GM12892 (cell line): ENCODE measurements at regions not wholly inside any gene's neighbourhood (a gene's known extent, or its start where the extent isn't known, plus 50 kb on each side); places are given as distances from the start of the nearest gene placed in this dataset.
A peak's percentile ranks its signal among the peaks of the same experiment; 100 is the strongest.
"Not testable (repeated sequence)": the region's sequence is repeated elsewhere in the genome, so short reads cannot be mapped to it uniquely, and the experiment has no call there.

ENCODE experiments used
- DNase-seq: peaks from one replicate; pipeline ENCODE4 v3.0.0; 2011; ENCODE audit not compliant: insufficient read length
- FAIRE-seq: peaks from 2 replicates; lab custom pipeline; 2011; peaks lifted over from hg19 to GRCh38; lab: Jason Lieb, UNC
- POLR2A ChIP-seq: IDR thresholded peaks from 2 replicates; pipeline ENCODE4 v1.6.1; 2011; ENCODE audit warnings: low read depth, low read length, control low read depth
- POLR2AphosphoS5 ChIP-seq: IDR thresholded peaks from 2 replicates; pipeline ENCODE4 v1.6.1; 2011; ENCODE audit warnings: low read depth, low read length, control low read depth
- TAF1 ChIP-seq: IDR thresholded peaks from 2 replicates; pipeline ENCODE4 v1.6.1; 2011; ENCODE audit warnings: low read depth, mild to moderate bottlenecking, control low read depth, low read length, borderline replicate concordance

- no peak for TF ChIP-seq POLR2A
- TF ChIP-seq POLR2AphosphoS5 = no peak
- no peak for TF ChIP-seq TAF1
- DNase-seq (no peak), FAIRE-seq (no peak)
Observed at GRCh38 chr13:80093888-80094287, 247.0 kb downstream of the SPRY2 start.

DNA sequence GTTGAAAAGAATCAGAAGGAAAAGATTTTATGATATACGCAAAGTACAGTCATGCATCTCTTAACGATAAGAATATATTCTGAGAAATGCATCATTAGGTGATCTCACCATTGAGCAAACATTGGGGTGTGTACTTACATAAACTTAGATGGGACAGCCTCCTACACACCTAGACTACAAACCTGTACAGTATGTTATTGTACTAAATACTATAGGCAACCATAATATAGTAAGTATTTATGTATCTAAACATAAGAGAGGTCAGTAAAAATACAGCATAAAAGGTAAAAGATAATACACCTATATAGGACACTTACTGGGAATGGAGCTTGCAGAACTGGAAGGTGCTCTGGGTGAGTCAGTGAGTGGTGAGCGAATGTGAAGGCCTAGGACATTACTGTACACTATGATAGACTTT, 254.6 kb downstream of the SPRY2 start:
- TF ChIP-seq TAF1 (no peak), POLR2AphosphoS5 (no peak), POLR2A (no peak)
- FAIRE-seq (no peak), DNase-seq (no peak)

DNA sequence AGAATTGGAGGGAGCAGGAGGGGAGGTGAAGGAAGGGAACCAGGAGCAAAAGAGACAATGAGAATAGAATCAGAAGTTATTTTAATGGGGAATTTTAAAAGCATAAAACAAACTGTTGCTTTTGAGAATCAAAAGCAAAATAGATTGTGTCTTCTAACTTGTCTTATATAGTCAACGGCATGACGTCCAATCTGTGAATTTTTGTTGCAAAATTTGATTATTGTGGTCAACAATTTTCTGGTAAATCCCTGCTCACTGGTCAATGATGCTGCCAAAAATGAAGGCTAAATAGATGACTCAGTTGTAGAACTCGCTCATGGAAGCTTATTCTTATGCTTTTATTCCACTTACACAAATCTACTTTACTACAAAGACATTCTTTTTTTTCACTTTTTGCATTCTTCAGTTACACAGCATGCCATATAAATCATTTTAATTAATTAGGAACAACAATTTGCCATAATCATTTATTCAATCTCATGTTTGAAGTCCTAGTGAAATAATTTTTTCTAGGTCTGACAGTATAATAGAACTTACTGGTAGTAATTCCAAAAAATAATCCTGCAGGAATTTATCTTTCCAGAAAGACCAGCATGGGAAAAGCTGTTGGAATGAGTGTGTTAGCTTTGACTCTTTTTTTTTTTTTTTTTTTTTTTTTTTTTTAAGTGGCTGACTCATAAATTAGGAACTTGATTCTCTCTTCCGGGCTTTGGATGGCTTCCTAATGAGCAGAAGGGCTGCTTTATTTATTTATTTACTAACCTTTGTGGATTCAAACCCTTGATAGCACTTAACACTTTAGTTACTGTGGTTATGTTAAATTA, 256.9 kb downstream of the SPRY2 start:
- TF ChIP-seq POLR2A (no peak), TAF1 (no peak), POLR2AphosphoS5 (no peak)
- no peak for DNase-seq
- FAIRE-seq = no peak

DNA sequence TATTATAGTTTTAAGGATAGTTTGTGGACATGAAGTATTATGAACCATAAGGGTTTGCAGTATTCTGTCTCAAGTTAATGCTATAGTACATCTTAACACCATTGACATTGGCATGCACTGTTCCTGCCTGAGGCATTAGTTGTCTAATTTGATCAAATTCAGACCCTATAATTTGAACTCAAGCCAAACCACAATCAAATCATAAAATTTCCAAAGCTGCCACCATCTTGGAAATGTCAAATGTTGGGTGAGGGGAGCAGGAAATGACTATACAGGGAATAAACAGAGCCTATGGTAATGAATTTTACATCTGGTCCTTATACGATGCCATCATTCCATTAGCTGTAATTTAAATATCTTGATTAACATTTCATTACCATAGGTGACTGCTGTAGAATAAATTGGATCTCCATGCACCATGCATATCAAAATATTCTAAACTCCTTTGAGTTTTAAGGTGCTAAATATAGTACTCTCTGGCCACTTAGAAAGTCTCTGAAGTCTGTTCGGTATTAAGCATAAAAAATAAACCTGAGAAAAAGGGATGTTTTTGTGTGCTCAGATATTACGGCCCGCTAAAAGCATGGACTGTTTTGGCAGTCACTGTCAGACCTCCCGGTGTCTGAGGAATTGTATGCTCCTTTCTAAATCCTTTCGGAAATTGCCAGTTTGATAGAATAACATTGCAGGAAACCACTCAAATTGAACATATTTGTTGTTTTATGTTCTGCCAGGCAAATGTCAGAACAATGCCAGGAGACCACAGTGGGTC, 257.7 kb downstream of the SPRY2 start:
- DNase-seq = no peak
- TF ChIP-seq POLR2AphosphoS5 (no peak), TAF1 (no peak), POLR2A (no peak)
- no peak for FAIRE-seq

GRCh38 chr13:80082396-80083080, 258.4 kb downstream of the SPRY2 start:
- TF ChIP-seq POLR2AphosphoS5 (no peak), POLR2A (no peak), TAF1 (no peak)
- FAIRE-seq = no peak

GRCh38 chr13:80074811-80075210, 266.1 kb downstream of the SPRY2 start:
- TF ChIP-seq TAF1 = no peak
- FAIRE-seq = no peak
- DNase-seq = no peak

More at GRCh38 chr13:80082396-80083080, 258.4 kb downstream of the SPRY2 start:
- DNase-seq = no peak

DNA sequence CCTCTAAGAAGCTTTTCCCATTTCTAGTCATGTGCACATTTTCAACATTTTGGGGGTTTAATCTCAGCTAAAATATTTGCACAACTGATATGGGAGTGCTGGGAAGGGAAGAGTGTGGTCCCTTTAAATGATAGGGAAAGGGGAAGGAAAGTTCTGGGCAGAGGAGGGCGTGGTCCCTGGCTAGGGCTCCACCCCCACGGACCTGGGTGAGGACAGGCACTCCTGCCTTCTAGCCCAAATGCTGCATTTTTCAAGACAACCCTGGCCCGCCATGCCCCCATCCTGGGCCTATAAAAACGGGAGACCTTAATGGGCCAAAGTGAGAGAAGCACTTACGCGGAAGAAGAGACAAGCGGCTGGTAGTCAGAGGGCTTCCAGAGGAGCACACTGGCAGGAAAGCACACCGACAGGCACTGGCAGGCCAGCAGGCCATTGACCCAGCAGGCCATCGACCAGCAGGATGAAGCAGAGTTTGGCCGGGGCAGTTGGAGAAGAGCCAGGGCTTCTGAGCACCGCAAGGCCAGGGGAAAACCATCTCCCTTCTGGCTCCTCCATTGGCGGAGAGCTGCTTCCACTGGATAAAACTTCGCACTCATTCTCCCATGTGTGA, 266.7 kb downstream of the SPRY2 start:
- no peak for FAIRE-seq

DNA sequence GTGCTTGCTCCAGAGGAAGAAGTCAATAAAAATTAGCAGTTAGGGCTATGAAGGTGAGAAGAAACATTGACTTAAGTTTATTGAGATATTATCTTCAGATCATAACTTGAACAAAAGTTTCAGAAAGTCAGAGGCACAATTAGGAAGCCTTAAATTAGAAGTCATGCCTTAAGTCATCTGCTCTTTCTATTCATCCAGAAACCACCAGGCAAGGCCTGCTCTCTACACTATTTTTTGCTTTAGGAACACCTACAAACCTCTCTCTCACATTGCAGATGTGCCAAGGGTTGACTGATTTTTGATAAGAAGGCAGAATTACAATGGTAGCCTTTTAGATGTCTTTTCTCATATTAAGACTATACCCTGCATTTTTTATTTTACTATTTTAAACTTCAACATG, 268.7 kb downstream of the SPRY2 start:
- no peak for FAIRE-seq
- TF ChIP-seq POLR2AphosphoS5 = no peak
- no peak for TF ChIP-seq TAF1
- TF ChIP-seq POLR2A = no peak
- no peak for DNase-seq

More for the DNA sequence above, 266.7 kb downstream of the SPRY2 start:
- no peak for DNase-seq
- TF ChIP-seq TAF1 = no peak
- no peak for TF ChIP-seq POLR2AphosphoS5
- TF ChIP-seq POLR2A = no peak

- DNase-seq = no peak
- FAIRE-seq = no peak
- TF ChIP-seq POLR2AphosphoS5 = no peak
- TF ChIP-seq TAF1 = no peak
- no peak for TF ChIP-seq POLR2A
Observed at GRCh38 chr13:80070024-80070703, 270.8 kb downstream of the SPRY2 start.

DNA sequence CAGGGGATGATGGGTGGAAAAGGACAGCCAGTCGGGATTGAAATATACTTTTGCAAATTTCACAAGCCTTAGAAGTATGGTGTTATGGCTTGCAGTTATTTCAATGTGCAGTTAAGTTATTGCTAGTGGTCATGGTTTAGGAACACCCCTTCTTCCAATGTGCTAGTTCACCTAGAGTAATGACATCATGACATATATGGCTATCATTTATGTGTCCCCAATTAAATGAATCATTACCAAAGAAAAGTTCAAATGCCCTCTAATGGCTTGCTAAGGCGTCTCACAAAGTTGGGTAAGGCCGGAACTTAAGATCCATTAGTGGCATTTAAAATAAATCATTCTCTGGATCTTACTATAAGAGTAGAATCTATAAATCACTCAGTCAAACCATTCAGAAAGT, 271.6 kb downstream of the SPRY2 start:
- FAIRE-seq = no peak
- DNase-seq = no peak
- no peak for TF ChIP-seq POLR2A
- TF ChIP-seq POLR2AphosphoS5 = no peak
- TF ChIP-seq TAF1 = no peak

DNA sequence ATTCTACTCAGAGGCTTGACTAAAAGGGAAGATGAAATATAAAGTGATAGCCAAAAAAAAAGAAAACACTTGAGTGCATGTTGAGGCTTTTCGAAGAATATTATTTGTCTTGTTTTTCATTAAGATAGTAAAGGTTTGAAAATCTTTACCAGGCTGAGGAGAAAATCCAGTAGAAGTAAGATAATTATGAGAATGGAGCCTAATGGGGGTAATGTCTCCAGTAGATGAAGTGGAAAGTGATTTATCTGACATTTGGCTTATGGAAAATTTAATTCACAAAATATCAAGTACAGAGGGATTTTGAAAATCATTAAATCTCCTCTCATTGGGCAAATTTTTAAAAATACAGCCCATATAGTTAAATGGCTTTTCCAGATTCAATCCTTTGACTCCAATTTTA, 274.9 kb downstream of the SPRY2 start:
- no peak for FAIRE-seq
- TF ChIP-seq POLR2A (no peak), TAF1 (no peak), POLR2AphosphoS5 (no peak)
- no peak for DNase-seq

DNA sequence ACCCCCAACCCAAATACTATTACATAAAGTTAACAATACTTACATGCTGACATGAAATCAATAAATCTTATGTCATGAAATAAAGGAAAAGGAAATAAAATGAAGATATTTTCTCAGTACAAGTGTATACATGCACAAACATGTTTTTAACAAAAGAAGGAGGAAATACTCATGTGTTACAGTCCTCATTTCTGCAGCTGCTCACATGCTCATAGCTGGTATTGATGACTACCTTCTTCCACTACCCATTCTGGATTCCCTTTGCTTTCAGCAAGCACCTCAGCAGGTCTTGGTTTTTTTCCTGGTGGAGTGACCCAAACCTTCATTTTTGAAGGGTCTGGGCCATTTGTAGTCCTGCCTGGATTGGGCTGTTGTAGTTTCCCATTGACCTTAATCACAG, 278.5 kb downstream of the SPRY2 start:
- FAIRE-seq = peak; percentile 9
- DNase-seq = not testable (repeated sequence)
